ENCODE measurements at regions not wholly inside any gene's neighbourhood (a gene's known extent, or its start where the extent isn't known, plus 50 kb on each side); places are given as distances from the start of the nearest gene placed in this dataset.

DNA sequence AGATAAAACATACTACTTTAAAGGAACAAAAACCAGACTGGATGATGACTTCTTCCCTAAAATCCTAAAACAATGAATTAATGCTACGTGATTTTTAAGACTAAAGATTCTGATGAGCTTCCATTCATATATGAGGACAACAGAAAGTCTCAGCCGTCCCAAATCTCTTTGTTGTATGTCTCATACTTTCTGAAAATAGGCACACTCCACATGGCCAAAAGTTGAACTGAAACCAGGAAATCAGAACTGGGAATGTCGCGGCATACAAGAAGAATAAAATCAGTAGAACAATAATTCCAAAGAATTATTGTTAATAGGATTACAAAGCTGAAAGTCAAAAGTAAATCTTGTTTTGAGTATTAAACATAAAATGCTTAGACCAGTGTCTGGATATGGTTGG, 195.4 kb upstream of the GHITM start:
- DNase-seq = no peak

DNA sequence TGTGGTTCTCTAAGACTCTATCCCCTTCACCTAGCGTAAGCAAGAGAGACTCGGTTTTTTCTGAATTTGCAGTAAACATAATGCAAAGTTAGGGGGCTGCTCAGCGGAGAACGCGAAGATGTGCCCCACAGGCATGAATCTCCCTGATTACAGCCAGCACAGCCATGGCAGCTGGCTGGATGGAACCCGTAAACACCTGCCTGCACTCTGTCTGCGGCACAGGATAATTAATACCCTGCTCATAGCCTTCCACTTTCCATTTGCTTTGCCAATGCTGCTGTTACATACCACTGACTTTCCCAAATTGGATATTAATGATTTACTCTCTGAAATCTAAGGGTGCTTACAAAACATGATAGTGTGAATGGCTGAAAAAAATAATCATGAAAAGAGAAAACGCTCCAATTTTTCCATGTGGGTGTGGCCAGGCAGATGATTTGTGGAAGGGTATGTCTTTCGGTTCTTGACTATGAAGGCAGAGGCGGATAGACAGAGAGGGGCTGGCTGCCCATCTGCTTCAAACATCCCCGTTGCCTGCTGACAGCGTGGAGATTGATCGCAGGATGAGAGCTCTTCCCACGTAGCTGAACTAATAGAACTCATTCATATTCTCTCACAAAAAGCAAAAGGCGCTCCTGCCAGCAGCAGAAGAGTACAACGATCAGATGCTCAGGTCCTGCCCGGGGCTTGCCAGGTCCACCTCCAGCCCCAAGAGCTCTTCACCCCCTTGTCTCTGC, 193.2 kb upstream of the GHITM start:
- no peak for DNase-seq

- DNase-seq = no peak
Measured at GRCh38 chr10:83952314-83952713, 187.0 kb upstream of the GHITM start.

DNA sequence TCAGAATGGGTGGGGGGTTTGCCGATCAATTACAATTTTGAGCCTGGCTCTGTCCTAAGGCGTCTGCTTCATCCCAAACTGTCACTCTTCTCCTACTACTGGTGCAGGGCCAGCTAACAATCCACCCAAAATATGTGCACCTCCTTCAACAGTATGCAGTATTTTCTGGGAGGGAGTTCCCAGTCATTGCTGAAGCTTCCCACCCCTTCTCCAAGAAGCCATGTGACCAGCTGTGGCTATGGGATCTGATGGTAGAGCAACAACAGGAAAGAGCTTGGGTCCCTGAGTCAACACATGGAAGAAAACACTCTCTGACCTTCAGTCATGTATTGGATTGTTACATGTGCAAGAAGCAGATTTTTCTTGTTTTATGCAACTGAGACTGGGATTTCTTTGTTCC, 185.7 kb upstream of the GHITM start:
- no peak for DNase-seq

DNA sequence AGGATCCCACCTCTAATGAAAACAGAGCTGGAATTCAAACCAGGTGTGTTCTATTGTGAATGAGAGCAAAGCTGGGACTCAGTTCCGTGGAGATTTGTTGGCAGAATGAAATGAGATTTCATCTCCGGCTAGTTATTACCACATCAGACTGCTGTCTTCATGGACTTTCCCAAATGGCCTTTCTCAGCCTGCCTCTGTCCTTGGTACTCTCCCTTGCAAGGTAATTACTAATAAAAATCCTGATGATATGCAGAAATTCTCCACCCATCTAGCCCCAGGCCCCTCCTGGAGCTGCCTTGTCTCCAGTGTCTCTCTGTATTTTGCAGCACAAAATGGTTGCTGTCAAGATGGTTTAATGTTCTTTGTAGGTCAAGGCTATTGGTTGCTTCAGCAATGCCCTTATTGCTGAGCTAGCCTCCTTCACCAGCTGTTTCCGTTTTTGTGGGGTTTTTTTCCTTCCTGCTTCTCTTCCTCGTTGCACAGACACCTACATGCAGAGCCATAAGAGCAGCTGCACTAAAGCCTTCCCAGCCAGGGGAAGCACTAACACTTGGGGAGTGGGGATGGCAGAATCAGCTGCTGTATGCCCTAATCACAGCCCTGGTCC, 185.0 kb upstream of the GHITM start:
- no peak for DNase-seq

GRCh38 chr10:83955406-83955805, 183.9 kb upstream of the GHITM start:
- no peak for DNase-seq

DNA sequence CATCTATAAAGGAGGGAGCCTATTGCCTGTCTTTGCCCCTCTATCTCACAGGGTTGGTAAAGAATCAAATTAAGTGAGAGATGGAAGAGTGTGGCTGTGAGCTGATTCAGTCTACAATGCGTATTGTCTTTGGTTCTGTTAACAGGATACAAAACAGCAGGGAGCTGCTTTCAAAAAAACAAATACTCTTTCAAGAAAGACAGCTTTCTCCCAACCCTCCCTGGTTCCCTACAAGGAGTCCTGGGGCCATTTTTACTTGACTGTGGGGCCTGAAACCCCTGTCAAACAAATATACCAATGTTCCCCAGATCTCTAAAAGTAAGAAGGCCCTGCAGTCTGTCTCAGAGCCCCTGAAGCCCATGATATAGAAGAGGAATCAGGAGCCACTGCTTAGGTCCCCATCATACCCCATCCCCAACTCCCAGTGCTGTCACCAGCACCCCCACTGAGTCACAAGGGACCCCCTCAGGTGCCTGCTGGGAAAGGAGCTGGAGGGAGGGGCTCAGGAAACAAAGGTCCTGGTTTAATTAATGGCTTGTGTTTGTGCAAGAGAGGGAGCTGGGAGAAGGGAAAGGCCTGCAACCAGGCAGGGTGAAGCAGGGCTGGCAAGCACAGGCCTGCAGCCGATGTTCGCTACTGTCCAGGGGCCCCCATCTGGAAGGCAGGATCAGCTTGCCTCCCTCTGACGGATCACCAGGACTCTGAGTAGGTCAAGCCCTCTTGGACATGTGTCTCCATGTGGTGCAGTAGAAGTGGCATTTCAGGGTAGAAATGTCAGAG, 182.0 kb upstream of the GHITM start:
- no peak for DNase-seq

DNA sequence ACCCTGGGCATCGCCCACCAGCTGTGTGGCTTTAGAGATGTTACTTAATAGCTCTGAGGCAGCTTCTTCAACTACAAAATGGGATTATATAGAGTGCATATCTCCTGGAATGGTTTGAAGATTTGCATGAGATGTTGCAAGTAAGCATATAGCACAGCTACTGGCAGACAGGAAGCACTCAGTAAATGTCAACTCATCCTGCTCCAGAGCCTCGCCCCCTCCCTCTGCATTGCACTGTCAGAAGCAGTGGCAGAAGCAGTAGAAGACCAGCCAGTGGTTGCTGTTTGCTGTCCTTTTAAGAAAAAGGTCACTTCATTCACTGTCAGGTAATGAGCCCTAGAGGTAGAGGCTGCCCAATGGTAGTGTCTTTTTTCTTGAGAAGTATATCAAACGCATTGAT, 180.0 kb upstream of the GHITM start:
- DNase-seq = no peak

GRCh38 chr10:83960125-83960524, 179.2 kb upstream of the GHITM start:
- DNase-seq = no peak

GRCh38 chr10:83961620-83962019, 177.7 kb upstream of the GHITM start:
- DNase-seq = no peak

DNA sequence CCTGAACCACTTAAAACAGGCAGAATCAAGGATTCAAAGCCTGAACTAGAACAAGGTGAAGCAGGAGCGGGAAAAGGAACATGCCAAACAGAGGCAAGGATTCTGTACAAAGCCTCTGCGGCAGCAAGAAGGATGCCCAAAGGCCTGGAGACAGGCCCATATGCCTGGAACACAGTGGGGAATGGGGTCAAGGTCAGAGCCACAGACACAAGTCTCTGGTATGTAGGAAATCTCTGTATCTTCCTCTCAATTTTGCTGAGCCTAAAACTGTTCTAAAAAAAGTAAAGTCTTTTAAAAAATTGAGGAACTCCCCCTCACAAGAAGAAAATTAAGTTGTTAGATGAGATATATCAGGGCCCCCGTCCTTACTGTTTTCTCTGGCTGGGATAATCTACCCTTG, 175.9 kb upstream of the GHITM start:
- no peak for DNase-seq

DNA sequence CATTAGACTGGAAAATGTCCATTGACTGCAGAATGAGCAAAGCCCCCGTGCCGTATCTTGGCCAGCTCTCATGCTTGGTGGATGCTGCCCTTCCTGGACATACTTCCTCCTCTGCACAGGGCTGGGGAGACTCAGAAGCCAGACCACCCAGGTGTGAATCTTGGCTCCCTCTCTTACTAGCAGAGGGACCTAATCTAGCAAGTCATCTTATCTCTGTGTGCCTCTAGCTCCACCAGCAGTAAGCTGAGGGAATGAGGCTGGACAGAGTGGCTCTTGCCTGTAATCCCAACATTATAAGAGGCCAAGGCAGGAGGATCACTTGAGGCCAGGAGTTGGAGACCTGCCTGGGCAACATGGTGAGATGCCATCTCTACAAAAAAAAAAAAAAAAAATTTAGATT, 173.8 kb upstream of the GHITM start:
- DNase-seq = no peak

DNA sequence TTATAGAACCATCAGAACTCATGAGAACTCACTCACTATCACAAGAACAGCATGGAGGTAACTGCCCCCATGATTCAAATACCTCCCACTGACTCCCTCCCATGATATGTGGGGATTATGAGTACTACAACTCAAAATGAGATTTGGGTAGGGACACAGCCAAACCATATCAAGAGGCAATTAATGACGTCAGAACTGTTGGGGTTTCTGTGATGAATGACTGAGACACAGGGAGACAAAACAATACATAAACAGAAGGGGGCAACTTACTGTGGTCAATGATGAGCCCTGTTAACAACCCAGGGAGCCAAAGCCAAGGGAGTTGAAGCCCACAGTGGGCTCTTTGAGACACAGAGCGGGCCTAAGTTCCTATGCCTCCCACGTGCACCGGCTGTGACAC, 171.3 kb upstream of the GHITM start:
- DNase-seq = no peak

DNA sequence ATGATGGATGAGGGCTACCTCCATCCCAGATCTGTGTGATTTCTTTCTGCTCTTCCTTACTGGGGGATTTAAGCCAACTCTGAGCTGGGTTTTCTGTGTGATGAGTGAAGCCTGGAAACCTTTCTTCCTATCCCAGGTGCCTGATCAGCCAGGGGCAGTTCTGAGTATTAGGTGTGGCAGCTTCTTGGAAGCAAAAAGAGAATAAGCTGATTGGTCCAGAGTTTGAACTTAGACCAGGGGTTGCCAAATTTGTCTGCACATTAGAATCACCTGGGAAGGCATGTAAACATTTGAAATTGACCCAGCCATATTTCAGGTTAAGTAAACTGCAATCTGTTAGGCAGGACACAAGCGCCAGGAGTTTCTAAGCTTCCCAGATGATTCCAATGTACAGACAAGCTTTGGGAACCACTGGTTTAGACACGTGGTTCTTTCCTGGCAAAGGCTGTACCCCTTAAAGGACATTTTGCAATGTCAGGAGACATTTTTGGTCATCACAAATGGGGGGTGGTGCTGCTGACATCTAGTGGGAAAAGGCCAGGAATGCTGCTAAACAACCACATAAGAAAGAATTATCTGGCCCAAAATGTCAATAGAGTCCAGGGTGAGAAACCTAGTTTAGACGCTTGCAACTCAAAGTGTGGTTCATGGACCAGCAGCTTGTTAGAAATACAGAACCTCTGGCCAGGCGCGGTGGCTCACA, 160.5 kb upstream of the GHITM start:
- no peak for DNase-seq

- DNase-seq = no peak
Measured at GRCh38 chr10:83982812-83983211, 156.5 kb upstream of the GHITM start.

DNA sequence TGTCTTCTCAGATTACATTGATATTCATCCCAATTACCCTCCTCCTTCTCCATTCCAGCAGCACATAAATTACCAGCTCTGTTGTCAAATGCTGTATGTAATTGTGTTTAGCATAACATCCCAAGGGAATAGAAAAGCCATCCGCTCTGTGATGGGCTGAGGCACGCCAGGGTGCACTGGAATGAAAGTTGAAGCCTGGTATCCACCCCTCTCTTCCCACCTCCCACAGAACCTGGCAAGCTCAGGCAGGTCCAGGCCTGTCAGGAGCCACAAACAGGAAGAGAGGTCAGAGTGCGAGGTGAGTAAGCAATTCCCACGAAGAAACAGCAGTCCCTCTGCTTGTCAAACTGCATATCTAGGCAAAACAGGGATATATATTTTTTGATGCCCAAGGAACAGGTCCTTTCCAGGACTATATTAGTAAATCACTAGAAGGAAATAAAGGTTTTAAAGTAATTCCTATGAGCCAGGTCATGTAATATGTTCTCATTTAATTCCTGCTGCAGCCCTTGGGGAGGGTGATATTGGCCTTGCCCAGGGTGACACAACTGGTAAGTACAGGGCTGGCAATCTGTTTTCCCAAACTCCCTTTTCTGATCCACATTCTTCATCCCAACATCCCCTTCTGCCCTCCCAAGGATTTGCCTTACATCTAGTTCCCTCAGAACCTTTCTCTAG, 155.6 kb upstream of the GHITM start:
- no peak for DNase-seq

DNA sequence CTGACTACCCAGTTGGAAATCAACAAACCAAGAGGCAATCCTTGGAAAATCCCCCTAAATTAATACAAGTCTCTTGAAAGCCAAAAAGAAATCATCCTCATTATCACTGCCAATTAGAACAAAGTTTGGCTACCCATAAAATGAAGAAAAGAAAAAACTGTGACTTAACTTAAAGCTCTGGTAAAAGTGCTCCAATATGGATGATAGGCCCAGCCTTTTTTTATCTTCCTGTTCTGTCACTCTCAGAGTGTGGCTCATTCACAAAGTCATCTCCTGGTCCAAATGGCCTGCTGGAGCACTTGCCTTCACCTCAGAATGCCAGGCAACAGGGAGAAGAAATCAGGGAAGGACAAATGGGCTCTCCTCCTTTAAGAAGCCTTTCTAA, 155.1 kb upstream of the GHITM start:
- DNase-seq = no peak

- no peak for DNase-seq
Measured at GRCh38 chr10:83986800-83987199, 152.5 kb upstream of the GHITM start.

GRCh38 chr10:83987216-83987615, 152.1 kb upstream of the GHITM start:
- DNase-seq = no peak

- peak in 1 of 5 experiments; percentile 14 for DNase-seq
Measured at GRCh38 chr10:83988435-83988834, 150.9 kb upstream of the GHITM start.

DNA sequence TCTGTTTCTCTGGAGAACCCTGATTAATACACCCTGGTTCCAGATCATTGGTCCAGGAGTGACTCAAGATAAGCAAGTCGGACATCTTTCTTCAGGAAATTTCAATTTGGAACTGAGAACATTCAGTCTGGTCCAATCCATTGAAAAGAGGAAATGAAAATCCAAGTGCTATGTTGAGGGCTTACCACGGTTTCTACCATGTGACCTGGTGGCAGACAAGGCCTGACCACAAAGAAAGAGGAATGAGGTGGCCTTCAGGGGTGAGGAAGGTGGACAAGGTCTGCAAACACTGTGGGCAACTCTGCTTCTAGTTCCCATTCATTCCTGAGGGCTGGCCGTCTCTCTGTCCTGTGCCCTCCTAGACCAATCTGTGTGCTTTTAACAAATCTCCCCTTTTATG, 149.2 kb upstream of the GHITM start:
- DNase-seq = no peak

GRCh38 chr10:83991986-83992753, 147.1 kb upstream of the GHITM start:
- DNase-seq = peak in 1 of 5 experiments; percentile 6

Measured in T-helper 2 cell (primary cell).